GM12892 (cell line): ENCODE measurements at regions not wholly inside any gene's neighbourhood (a gene's known extent, or its start where the extent isn't known, plus 50 kb on each side); places are given as distances from the start of the nearest gene placed in this dataset.

Source experiments
- POLR2A ChIP-seq: IDR thresholded peaks from 2 replicates; pipeline ENCODE4 v1.6.1; 2011; ENCODE audit warnings: low read depth, low read length, control low read depth
- POLR2AphosphoS5 ChIP-seq: IDR thresholded peaks from 2 replicates; pipeline ENCODE4 v1.6.1; 2011; ENCODE audit warnings: low read depth, low read length, control low read depth
- TAF1 ChIP-seq: IDR thresholded peaks from 2 replicates; pipeline ENCODE4 v1.6.1; 2011; ENCODE audit warnings: low read depth, mild to moderate bottlenecking, control low read depth, low read length, borderline replicate concordance

DNA sequence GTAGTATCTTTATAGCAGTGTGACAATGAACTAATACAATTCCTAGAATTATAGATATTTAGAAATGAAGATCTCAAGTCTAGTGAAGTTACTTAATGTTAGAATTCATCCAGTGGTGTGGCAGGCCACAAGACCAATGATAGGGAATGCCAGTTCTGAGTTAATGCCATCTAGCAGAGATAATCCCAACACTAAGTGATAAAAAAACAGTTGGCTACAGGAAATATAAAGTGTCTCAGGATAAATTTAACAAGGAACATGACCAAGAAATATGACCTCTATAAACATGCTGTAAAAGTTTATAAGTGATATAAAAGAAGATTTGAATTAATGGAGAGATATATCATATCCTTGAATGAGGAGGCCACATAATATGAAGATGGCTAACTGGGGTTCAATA is 1790.5 kb upstream of the ADGRL3 start:
- TF ChIP-seq POLR2AphosphoS5 (no peak), POLR2A (no peak), TAF1 (no peak)
